SW 1271 (cell line): ENCODE measurements at regions not wholly inside any gene's neighbourhood (a gene's known extent, or its start where the extent isn't known, plus 50 kb on each side); places are given as distances from the start of the nearest gene placed in this dataset.

Experiments used
- DNase-seq, 2 experiments: peaks; one replicate each; lab custom pipeline; 2025; lab: John Stamatoyannopoulos, UW

DNA sequence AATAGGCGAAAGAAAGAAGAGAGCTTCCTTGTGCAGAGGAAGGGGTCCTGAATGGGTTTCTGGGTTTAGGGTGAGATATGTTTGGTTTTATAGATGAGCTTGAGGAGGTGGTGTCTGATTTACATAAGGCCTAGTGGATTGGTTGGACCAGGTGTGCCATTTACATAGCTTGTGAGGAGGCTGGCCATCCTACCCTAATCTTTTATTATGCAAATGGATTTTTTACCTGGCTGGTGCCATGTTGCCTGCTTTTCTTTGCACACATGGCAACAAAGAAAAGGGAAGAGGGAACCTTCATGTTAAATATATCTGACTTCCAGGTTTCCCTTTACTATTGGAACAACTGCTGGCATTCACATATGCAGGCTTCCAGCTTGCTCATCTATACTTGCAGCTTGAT lies 585.3 kb downstream of the PTPRU start:
- no peak for DNase-seq

DNA sequence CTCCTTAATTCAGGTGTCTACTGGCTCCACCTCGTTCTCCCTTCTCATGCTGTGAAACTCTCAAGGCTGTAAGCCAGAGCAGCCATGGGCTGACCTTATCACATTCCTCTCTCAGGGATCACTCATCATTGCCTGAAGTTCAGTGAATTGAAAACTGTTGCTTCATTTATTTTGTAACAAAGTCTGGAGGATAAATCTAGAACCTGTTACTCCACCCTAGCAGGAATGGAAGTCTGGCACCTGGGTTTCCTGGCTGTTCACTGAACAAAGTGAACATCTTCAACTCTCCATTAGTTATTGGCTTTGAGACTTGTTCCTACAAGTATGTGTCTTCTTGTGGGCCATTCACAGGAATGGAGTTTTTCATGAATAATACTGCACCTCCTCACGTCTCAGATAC lies 584.1 kb downstream of the PTPRU start:
- no peak for DNase-seq

DNA sequence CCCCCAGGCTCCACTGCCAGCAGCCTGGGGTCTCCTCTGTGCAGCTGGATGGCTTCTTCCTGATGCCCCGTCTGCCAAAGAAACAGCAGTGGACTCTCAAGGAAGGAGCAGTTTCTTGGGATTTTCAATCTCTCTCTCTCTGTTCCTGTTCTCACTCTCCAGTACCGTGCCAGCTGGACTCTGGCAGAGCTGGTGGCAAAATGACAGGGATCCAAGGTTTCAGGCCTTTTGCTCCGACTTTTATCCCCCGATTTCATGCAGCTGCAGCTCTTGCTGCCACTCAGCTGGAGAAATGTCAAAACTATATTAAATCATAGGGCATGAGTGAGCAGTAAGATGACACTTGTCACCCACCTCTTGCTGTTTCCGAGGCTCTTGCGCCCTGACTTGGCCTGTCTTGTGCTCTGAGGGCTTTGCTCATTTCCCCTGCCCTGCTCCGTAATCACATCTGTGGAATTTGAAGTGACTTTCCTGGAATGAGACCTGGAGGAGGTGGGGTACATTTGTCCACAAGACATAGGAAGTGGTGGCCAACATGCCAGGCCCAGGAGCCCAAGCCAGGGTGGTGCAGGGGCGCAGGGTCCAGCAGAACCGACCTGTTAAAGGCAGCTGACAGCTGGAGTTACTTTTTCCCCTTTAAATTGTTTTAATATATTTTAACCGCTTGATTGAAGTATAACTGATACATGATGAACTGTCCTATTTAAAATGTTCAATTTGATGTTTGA lies 576.2 kb downstream of the PTPRU start:
- DNase-seq = no peak

DNA sequence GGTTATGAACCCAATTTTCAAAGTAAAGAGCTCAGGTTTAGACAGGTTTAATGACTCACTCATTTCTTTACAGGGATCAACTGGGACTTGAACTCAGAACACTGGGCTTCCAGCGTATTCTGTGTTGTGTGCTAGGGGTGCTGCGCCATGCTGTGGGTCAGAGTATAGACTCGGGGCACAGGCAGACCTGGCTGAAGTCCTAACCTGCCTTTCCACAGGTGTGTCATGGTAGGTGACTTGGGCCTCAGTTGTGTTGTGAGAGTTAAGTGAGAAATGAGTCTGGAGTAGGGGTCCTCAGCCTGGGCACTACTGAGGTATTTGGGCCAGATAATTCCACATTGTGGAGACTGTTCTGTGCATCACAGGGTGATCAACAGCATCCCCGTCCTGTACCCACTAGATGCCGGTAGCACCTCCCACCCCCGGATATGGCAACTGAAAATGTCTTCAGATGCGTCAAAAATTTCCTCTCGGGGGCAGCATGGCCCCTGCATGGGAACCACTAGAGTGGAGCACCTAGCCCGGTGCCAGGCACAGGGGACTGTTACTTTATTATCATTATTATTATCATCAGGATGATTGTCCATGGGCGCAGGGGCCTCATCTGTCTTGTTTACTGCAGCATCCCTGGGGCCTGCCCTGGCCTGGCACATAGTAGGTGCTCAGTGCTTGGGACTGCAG lies 575.5 kb downstream of the PTPRU start:
- DNase-seq = no peak

DNA sequence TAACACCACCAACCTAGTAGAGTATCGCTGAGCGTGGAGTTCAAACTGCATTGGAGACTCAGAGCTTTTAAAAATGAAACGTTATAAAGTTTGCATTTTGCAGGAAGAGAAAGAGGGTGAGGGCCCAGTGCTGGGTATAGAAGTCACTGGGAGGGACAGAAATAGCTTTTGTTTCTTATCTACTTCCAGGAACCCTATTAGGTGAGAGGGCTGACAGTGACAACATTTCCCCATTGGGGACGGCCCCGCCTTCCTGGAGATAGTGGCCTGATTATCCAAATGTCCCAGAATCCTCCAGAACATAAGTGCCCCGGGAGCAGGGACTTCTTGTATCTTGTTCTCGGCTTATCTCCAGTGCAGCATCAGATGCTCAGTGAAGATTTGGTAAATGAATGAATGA lies 574.9 kb downstream of the PTPRU start:
- no peak for DNase-seq

DNA sequence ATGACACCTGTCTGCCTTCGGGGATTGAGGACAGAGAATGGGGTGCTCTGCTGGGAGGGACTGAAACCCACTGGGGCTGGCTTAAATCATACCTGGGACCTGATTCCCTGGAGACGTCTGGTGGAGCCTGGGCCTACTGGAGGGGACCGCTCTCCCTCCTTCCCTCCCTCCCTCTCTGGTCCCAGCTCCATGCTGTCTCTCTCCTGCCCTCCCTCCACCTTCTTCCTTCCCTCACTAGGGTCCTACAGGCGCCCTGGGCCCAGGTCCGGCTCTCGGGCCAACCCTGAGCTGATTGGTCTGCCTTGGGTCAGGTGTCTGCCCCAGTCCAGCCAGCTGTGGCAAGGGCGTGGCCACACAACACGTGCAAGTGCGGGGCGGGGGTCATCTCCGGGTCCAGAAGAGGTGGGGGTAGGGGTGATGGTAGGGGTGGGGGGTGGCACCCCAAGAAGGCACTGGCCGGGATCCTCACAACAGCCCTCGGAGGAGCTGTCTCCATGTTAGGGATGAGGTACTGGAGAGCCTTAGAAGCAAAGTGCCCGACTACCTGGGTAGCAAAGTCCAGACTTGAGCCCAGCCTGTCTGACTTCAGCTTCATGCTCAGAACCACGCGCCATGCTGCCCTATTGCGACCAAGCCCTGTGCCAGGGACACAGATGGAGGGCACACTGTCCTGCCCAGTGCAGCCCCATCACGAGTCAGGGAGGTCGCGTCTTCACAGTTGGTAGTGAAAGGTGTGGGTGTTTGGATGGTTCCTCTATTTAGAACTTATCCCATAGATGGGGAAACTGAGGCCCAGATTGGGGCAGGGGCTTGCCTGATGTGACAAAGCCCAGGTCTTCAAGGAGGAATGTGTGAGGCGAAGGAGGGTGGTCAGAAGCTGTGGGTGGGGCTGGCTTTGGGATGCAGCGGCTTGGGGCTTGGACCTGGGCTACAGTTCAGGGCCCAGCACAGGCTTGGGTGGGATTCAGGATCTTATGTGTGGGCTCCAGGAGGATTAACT lies 574.1 kb downstream of the PTPRU start:
- no peak for DNase-seq

DNA sequence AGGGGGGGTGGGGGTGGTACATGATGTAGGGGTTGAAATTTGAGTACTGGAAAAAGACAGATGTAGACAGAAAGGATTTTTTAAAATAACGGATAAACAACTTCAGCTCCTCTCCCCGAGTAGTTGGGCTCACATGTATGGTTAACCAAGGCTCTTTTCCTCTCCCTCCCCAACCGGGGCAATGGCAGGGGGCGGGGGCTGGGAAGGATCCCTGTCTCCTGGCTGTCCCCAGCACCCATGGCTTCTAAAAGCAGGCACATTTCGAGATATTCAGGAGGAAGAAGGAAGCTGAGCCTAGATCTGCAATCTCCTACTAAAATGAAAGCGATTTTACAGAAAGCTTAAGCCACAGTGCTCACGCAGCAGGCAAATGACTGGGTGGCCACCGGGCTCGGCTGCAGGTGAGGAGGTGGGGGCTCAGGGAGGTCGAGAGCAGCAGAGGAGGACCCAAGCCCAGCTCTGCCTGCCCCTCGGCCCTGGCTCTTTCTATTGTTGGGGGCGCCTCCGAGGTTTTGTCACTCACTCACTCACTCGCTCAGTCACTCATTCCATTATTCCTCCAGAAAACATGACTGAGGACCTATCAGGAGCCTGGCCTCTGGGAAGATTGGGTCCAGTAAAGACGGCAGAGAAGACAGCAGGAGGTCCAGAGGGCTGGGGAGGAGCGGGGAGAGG lies 573.3 kb downstream of the PTPRU start:
- no peak for DNase-seq

GRCh38 chr1:29808141-29808995 lies 572.0 kb downstream of the PTPRU start:
- DNase-seq = no peak

DNA sequence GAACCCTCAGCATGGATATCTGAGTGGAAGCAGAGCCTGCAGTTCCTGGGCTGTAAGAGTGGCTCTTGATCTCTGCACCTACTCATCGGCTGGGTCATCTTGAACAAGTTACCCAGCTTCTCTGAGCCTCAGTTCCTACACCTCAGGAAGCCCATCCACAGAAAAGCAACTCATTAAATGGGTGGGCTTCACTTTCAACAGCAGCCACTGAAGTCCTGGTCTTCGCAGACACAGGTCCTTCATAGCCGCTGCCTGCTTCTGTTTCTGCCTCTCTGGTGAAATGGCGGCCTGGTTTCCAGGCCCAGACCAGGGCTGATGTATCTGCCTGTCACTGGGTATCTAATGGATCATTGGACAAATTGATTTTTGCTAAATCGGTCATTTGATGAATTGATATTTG lies 571.4 kb downstream of the PTPRU start:
- DNase-seq = no peak

DNA sequence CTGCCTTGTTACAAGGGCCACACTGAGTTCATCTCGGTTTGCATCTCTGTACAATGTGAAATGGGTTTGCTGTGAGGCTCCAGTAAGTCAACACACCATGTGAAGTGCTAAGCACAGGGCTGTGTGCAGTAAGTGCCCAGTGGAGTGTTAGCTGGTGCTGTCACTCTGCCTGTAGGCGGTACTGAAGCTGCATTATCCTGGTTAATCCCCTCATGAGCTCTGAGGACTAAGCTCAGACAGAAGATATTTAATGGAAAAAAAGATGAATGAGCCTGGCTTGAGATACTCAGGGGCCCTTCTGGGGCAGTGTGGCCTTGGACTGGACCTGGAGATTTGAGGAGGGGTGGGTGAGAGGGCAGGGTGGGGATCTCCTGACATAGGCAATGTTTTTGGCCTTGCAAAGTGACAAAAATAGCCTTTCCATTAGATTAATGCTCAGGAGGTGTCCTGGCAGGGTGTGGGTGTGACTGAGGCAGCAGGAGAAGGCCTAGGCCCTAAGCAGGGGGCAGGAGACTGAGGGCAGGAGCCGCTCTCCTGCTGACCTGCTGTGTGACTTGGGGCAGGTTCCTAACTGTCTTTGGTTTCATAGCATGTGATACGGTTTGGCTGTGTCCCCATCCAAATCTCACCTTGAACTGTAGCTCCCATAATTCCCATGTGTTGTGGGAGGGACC lies 570.5 kb downstream of the PTPRU start:
- no peak for DNase-seq

- DNase-seq = no peak
Measured at GRCh38 chr1:29805896-29806160, 569.5 kb downstream of the PTPRU start.

DNA sequence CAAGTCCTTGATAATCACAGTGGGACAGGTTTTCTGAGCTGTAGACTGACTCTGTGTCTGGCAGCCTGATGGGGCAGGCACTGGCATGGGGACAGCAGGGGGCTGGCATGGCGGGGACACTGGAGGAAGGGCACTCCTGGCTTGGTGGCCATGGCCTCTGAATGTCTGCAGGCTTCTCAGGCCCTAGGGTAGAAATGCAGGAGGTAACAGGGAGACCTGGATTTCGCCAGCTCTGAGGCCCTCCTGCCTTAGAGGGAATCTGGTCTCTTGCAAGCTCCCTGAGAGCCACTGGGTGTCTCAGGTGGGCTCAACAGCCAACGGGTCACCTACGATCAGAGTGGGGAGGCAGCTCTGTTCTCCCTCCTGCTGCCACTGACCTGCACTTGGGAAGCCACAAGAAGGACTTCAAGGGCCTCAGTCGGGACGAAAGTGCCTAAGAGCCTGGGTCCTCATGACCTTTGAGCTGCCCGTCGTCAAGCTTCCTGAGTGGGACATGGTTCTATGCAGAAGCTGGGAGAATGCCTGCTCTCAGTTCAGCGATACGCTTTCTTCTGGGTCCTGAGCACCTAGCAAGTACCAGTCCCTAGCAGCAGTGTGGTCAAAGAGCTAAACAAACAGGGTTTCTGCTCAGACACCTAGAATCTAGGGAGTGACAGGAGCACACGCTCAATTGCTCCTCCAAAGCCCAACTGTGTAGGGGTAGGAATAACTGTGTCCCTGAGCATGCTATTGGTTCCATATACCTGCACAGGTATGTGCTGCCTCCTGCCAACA lies 569.0 kb downstream of the PTPRU start:
- DNase-seq = no peak

GRCh38 chr1:29804181-29804899 lies 568.0 kb downstream of the PTPRU start:
- DNase-seq = no peak

DNA sequence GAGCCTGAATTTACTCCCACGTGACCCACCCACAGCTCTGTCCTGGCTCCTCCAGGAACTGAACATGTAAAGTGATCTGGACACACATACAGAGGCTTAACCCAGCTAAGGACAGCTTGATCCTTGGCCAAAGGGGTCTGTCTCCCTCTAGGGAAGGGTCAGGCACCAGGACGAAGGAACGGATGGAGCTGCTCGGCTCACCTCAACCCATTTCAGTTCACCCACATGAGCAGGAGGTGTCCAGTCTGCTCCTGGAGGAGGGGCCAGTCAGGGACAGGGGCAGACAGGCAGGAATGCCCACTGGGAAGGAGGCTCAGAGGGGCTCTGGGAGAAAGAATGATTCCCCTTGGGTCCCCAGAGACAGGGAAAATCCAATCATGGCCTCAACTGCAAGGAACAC lies 567.2 kb downstream of the PTPRU start:
- no peak for DNase-seq

DNA sequence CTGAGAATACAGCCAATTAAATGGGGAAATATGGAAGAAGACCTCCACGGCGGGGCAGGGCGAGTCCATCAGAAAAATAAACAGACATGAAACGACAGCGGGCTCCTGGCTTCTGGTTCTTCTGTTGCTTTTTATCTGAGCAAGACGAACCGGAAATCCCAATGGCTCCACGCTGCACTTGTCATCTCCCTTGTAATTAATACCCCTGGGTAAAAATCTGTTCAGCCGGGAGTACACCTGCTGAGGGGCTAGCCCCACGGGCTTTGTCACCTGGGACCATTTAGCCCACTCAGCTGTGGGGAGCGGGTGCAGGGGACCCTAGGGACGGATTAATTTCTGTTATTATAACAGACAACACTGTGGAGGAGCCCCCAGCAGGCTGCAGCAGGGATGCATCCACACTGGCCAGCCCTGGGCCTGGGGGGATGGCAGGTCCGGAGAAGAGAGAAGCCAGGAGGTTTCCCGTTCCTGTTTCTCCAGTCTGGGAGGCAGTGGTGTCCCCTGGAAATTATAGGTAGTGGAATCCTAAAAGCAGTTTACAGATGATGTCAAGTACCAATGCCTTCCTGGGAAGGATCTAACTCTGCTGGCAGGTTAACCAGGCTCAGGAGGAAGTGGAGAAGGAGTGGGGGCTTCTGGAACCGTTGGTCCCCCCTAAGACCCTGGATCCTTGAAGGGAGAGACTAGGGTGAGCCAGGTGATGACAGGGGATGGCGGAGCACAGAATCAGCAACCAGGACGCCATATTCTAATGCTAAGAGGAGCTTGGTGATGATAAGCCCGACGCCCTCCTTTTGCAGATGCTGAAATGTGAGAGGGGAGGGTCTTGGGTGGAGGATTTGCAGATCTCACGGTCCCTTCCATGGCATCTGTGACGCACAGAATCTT lies 566.1 kb downstream of the PTPRU start:
- DNase-seq = no peak

DNA sequence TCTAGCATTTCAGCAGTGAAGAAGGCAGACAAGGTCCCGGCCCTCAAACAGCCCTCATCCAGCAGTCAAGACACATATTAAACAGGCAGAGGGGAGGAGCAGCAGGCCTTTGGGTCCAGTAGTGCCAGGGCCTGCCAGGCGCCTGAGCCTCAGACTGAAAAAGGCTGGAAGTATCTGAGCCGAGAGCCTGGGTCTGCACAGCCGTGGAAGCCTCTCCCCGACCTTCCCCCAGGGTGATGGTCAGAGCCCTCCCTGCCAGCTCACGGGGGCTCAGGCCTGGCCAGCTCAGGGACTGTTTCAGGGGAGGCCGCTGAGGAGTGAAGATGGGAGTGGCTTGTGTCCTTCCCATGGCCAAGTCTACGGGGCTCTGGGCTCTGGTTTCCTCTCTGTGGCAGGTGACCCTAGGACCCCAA lies 565.2 kb downstream of the PTPRU start:
- DNase-seq = no peak

DNA sequence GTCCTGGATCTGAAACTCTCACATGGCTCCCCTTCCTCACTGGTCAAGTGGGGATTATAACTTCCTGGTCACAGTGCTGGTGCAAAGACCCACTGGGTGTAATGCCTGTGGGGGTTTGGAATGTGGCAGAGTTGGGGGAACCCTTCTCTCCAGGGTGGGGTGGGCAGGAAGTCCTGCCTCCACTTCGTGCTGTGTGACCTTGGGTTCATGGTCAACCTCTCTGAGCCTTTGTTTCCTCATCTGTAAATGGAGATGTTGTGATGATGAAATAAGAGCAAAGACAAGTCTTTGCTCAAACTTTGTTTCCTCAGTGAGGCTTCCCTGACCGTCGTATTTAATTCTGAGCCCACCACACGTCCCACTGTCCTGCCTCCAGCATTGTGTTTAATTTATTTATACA lies 564.7 kb downstream of the PTPRU start:
- DNase-seq = no peak

- no peak for DNase-seq
Measured at GRCh38 chr1:29800522-29800956, 564.2 kb downstream of the PTPRU start.
